ENCODE measurements at regions not wholly inside any gene's neighbourhood (a gene's known extent, or its start where the extent isn't known, plus 50 kb on each side); places are given as distances from the start of the nearest gene placed in this dataset.

- Histone ChIP-seq H3K4me1 (no peaks in the 10 kb centered on the region), H3K27ac (no peak overlapping the region), H3K4me2 (no peak overlapping the region), H3K9me3 (no peaks in the 10 kb centered on the region), H3K4me3 (no peak overlapping the region)
- CTCF ChIA-PET, result interaction anchor here (0.6 kb wide), 1 partner anchor 154 kb away, joined by 3 read pairs; no protein-coding TSS in a partner anchor
- POLR2A ChIA-PET, result no interaction called here
- no peak for TF ChIP-seq E2F6 (IDR thresholded peaks at IDR 0.05; ENCODE audit: borderline replicate concordance, low read depth)
- no peak for TF ChIP-seq EP300 (IDR thresholded peaks at IDR 0.05)
- no peak for TF ChIP-seq RFX5 (IDR thresholded peaks at IDR 0.05)
- TF ChIP-seq, protein P1, sequence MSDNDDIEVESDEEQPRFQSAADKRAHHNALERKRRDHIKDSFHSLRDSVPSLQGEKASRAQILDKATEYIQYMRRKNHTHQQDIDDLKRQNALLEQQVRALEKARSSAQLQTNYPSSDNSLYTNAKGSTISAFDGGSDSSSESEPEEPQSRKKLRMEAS (IDR thresholded peaks at IDR 0.05), result no peak
- TF ChIP-seq KDM5A (IDR thresholded peaks at IDR 0.05), result no peak
- TF ChIP-seq, protein P2, sequence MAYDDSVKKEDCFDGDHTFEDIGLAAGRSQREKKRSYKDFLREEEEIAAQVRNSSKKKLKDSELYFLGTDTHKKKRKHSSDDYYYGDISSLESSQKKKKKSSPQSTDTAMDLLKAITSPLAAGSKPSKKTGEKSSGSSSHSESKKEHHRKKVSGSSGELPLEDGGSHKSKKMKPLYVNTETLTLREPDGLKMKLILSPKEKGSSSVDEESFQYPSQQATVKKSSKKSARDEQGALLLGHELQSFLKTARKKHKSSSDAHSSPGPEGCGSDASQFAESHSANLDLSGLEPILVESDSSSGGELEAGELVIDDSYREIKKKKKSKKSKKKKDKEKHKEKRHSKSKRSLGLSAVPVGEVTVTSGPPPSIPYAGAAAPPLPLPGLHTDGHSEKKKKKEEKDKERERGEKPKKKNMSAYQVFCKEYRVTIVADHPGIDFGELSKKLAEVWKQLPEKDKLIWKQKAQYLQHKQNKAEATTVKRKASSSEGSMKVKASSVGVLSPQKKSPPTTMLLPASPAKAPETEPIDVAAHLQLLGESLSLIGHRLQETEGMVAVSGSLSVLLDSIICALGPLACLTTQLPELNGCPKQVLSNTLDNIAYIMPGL (CRISPR knock-in tag; IDR thresholded peaks at IDR 0.05; ENCODE audit: borderline replicate concordance), result no peak
- TF ChIP-seq NPAS2 (CRISPR knock-in tag; IDR thresholded peaks at IDR 0.05; ENCODE audit: borderline replicate concordance), result no peak
- TF ChIP-seq SMC3 (IDR thresholded peaks at IDR 0.05), result no peak
- TF ChIP-seq KDM1A (IDR thresholded peaks at IDR 0.05; ENCODE audit: low read depth), result no peak
- TF ChIP-seq POLR2AphosphoS2 (conservative IDR thresholded peaks at IDR 0.05; ENCODE audit: low read length), result no peak
- TF ChIP-seq CBX2 (IDR thresholded peaks at IDR 0.05; ENCODE audit: borderline replicate concordance, low read depth), result no peak
- no peak for TF ChIP-seq CHD2 (IDR thresholded peaks at IDR 0.05; ENCODE audit: low read length, partially characterized antibody)
- no peak for TF ChIP-seq TFCP2L1 (CRISPR knock-in tag; IDR thresholded peaks at IDR 0.05)
- TF ChIP-seq MYC (IDR thresholded peaks at IDR 0.05; ENCODE audit: borderline replicate concordance, low read length), result no peak
- no peak for TF ChIP-seq CBX8 (IDR thresholded peaks at IDR 0.05)
- TF ChIP-seq CHD4 (IDR thresholded peaks at IDR 0.05; ENCODE audit: borderline replicate concordance), result no peak
- TF ChIP-seq MAFK (IDR thresholded peaks at IDR 0.05; ENCODE audit: partially characterized antibody), result no peak
- no peak for TF ChIP-seq HOXA7 (CRISPR knock-in tag; IDR thresholded peaks at IDR 0.05)
- FAIRE-seq (no peak), ATAC-seq (no peak), DNase-seq (ENCODE audit: low read depth in 1 of 2, low spot score in 1 of 2) (no peak)
- 4% methylated on average over 1 of the region's 1 CpG for WGBS (ENCODE audit: missing lambda C conversion rate)
These were observed 107.7 kb downstream of the DMRT2 start for GRCh38 chr9:1157836-1158235.

DNA sequence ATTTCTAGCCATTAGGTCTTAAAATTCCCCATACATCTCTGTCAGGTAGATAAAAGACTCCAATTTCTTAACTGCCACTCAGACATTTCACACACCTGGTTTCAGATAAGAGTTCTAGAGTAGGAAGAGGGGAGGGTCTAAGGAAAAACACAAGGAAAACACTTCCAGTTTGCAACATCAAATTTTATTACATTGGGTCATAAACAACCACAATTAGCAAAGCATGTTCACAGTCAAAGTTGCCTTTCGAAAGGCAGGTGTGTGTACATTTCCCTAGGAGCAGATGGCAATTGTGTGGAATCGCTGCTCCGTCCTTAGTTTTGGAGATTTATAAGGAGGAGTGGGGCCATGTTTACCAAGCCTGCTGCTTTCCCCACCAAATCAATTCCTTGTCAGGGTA, 120.8 kb downstream of the DMRT2 start:
- DNase-seq (ENCODE audit: low read depth in 1 of 2, low spot score in 1 of 2) (no peak), ATAC-seq (no peak), FAIRE-seq (no peak)
- WGBS (ENCODE audit: missing lambda C conversion rate), result 40% methylated on average over 3 of the region's 3 CpGs
- TF ChIP-seq NPAS2 (CRISPR knock-in tag; IDR thresholded peaks at IDR 0.05; ENCODE audit: borderline replicate concordance) (no peak), HOXB13 (CRISPR knock-in tag; IDR thresholded peaks at IDR 0.05; ENCODE audit: low read depth) (no peak), RNF2 (IDR thresholded peaks at IDR 0.05; ENCODE audit: borderline replicate concordance, low read depth) (no peak), FOSB (CRISPR knock-in tag; IDR thresholded peaks at IDR 0.05) (no peak), FOSL2 (IDR thresholded peaks at IDR 0.05) (no peak), FOSL2 (CRISPR knock-in tag; IDR thresholded peaks at IDR 0.05) (no peak), MAFK (IDR thresholded peaks at IDR 0.05; ENCODE audit: partially characterized antibody) (no peak), KDM1A (IDR thresholded peaks at IDR 0.05; ENCODE audit: low read depth) (no peak)
- TF ChIP-seq, protein P3, sequence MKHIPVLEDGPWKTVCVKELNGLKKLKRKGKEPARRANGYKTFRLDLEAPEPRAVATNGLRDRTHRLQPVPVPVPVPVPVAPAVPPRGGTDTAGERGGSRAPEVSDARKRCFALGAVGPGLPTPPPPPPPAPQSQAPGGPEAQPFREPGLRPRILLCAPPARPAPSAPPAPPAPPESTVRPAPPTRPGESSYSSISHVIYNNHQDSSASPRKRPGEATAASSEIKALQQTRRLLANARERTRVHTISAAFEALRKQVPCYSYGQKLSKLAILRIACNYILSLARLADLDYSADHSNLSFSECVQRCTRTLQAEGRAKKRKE (CRISPR knock-in tag; IDR thresholded peaks at IDR 0.05; ENCODE audit: low read depth), result no peak
- Histone ChIP-seq H3K4me2 (no peak overlapping the region), H3K9me3 (peaks cover 3% of the 10 kb centered on the region; the same call in 1 of the 3 replicates), H3K4me3 (no peak overlapping the region), H3K4me1 (no peaks in the 10 kb centered on the region), H3K27ac (no peak overlapping the region)
- POLR2A ChIA-PET, result no interaction called here
- CTCF ChIA-PET, result interaction anchor here (0.6 kb wide), 1 partner anchor 18 kb away, joined by 3 read pairs; no protein-coding TSS in a partner anchor

Data from A549 (cell line).